OCI-LY1 (cell line): ENCODE measurements at regions not wholly inside any gene's neighbourhood (a gene's known extent, or its start where the extent isn't known, plus 50 kb on each side); places are given as distances from the start of the nearest gene placed in this dataset.

Experiments
- H2AFZ ChIP-seq: fragments of 200-600 bp; sonication (generic), shearing (Covaris generic); 2 replicates; pipeline ENCODE4 v1.6.0; 2014; ENCODE audit warnings: antibody characterized with exemption, mild to moderate bottlenecking, low read length
- H3F3A ChIP-seq: fragments of 200-600 bp; sonication (generic), shearing (Covaris generic); 2 replicates; pipeline ENCODE4 v1.6.0; 2014; ENCODE audit warnings: mild to moderate bottlenecking, antibody characterized with exemption, low read length, moderate library complexity; ENCODE audit not compliant: insufficient read depth
- H3K27ac ChIP-seq: fragments of 200-600 bp; sonication (generic); 2 replicates; pipeline ENCODE4 v1.5.1; 2014; ENCODE audit warnings: low read length, mixed run types, mild to moderate bottlenecking, low read depth; ENCODE audit not compliant: poor library complexity, severe bottlenecking
- H3K27me3 ChIP-seq: fragments of 200-600 bp; sonication (generic); 2 replicates; pipeline ENCODE4 v1.6.0; 2014; ENCODE audit warnings: antibody characterized with exemption, mild to moderate bottlenecking, low read length, moderate library complexity; ENCODE audit not compliant: insufficient read depth
- H3K36me3 ChIP-seq: fragments of 200-600 bp; sonication (generic); 2 replicates; pipeline ENCODE4 v1.6.1; 2014; ENCODE audit warnings: mild to moderate bottlenecking, antibody characterized with exemption, low read length, moderate library complexity, mixed read lengths; ENCODE audit not compliant: insufficient read depth
- H3K4me1 ChIP-seq: fragments of 200-600 bp; sonication (generic); 2 replicates; pipeline ENCODE4 v1.5.1; 2014; ENCODE audit warnings: mild to moderate bottlenecking, low read length, moderate library complexity; ENCODE audit not compliant: insufficient read depth, severe bottlenecking
- H3K4me2 ChIP-seq: fragments of 200-600 bp; sonication (generic), shearing (Covaris generic); 2 replicates; pipeline ENCODE4 v1.6.1; 2014; ENCODE audit warnings: low read length
- H3K4me3 ChIP-seq: fragments of 200-600 bp; sonication (generic); 2 replicates; pipeline ENCODE4 v1.5.1; 2014; ENCODE audit warnings: low read length, low read depth, mild to moderate bottlenecking, mixed read lengths; ENCODE audit not compliant: poor library complexity, severe bottlenecking
- H3K79me2 ChIP-seq: fragments of 200-600 bp; shearing (Covaris generic); 2 replicates; pipeline ENCODE4 v1.6.1; 2016; ENCODE audit warnings: mixed run types, low read length, mixed read lengths; ENCODE audit not compliant: insufficient read depth
- H3K9ac ChIP-seq: fragments of 200-600 bp; sonication (generic), shearing (Covaris generic); 2 replicates; pipeline ENCODE4 v1.6.1; 2014; ENCODE audit warnings: mild to moderate bottlenecking, low read length, mixed read lengths
- H3K9me2 ChIP-seq: fragments of 200-600 bp; sonication (generic), shearing (Covaris generic); 2 replicates; pipeline ENCODE4 v1.6.1; 2014; ENCODE audit warnings: low read depth, mild to moderate bottlenecking, low read length, mixed read lengths
- H3K9me3 ChIP-seq: fragments of 200-600 bp; shearing (Covaris generic); 2 replicates; pipeline ENCODE4 v1.6.1; 2014; ENCODE audit warnings: low read length, mixed read lengths
- H4K20me1 ChIP-seq: fragments of 200-600 bp; sonication (generic), shearing (Covaris generic); 2 replicates; pipeline ENCODE4 v1.6.0; 2016; ENCODE audit warnings: mild to moderate bottlenecking, low read length; ENCODE audit not compliant: insufficient read depth
- EZH2 ChIP-seq: fragments of 200-600 bp; sonication (generic), shearing (Covaris generic); IDR thresholded peaks from 2 replicates; pipeline ENCODE4 v1.8.0; 2017; ENCODE audit warnings: borderline replicate concordance, mixed run types, mild to moderate bottlenecking, antibody characterized with exemption, low read length, moderate library complexity, mixed read lengths
- TF ChIP-seq, protein P1 (sequence below): fragments of 200-600 bp; sonication (generic), shearing (Covaris generic); IDR thresholded peaks from 2 replicates; pipeline ENCODE4 v1.5.1; 2017; ENCODE audit warnings: mild to moderate bottlenecking, antibody characterized with exemption, low read length, moderate library complexity, mixed read lengths

DNA sequence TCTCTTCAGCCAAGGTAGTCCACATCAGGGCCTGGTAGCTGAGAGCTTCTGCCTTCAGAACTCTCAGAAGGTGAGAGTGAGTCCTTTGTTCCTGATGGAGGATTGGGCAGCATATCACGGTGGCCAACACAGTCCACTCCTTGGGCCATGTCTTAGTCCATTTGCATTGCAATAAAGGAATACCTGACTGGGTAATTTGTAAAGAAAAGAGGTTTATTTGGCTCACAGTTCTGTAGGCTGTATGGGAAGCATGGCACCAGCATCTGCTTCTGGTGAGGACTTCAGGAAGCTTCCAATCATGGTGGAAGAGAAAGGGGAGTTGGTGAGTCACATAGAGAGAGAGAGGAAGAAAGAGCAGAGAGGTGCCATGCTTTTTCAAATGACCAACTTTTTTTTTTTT is 98.8 kb downstream of the ADCYAP1 start:
- no peaks in the 10 kb centered on the region for H3K27me3 ChIP-seq
- no peaks in the 10 kb centered on the region for H3K4me1 ChIP-seq
- no peak overlapping the region for H3K4me3 ChIP-seq
- H4K20me1 ChIP-seq, result no peaks in the 10 kb centered on the region
- H3K4me2 ChIP-seq, result no peak overlapping the region
- H3K9ac ChIP-seq, result no peak overlapping the region
- H2AFZ ChIP-seq, result no peak overlapping the region
- TF ChIP-seq EZH2, result no peak
- TF ChIP-seq, protein P1, sequence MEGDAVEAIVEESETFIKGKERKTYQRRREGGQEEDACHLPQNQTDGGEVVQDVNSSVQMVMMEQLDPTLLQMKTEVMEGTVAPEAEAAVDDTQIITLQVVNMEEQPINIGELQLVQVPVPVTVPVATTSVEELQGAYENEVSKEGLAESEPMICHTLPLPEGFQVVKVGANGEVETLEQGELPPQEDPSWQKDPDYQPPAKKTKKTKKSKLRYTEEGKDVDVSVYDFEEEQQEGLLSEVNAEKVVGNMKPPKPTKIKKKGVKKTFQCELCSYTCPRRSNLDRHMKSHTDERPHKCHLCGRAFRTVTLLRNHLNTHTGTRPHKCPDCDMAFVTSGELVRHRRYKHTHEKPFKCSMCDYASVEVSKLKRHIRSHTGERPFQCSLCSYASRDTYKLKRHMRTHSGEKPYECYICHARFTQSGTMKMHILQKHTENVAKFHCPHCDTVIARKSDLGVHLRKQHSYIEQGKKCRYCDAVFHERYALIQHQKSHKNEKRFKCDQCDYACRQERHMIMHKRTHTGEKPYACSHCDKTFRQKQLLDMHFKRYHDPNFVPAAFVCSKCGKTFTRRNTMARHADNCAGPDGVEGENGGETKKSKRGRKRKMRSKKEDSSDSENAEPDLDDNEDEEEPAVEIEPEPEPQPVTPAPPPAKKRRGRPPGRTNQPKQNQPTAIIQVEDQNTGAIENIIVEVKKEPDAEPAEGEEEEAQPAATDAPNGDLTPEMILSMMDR, result no peak
- H3K36me3 ChIP-seq, result no peaks in the 10 kb centered on the region
- H3K79me2 ChIP-seq, result no peaks in the 10 kb centered on the region
- H3K9me2 ChIP-seq, result no peaks in the 10 kb centered on the region
- no peaks in the 10 kb centered on the region for H3F3A ChIP-seq
- no peak overlapping the region for H3K27ac ChIP-seq
- no peaks in the 10 kb centered on the region for H3K9me3 ChIP-seq

GRCh38 chr18:1006304-1006703 is 101.6 kb downstream of the ADCYAP1 start:
- H3K27me3 ChIP-seq, result no peaks in the 10 kb centered on the region
- no peaks in the 10 kb centered on the region for H4K20me1 ChIP-seq
- H3K9me2 ChIP-seq, result no peaks in the 10 kb centered on the region
- no peak overlapping the region for H3K27ac ChIP-seq
- H3K4me3 ChIP-seq, result no peak overlapping the region
- H3K9ac ChIP-seq, result no peak overlapping the region
- no peaks in the 10 kb centered on the region for H3K9me3 ChIP-seq
- no peaks in the 10 kb centered on the region for H3K4me1 ChIP-seq
- no peaks in the 10 kb centered on the region for H3K79me2 ChIP-seq
- no peaks in the 10 kb centered on the region for H3F3A ChIP-seq
- no peak for TF ChIP-seq EZH2
- TF ChIP-seq, protein P1, result no peak
- H3K4me2 ChIP-seq, result no peak overlapping the region
- no peak overlapping the region for H2AFZ ChIP-seq
- H3K36me3 ChIP-seq, result no peaks in the 10 kb centered on the region

DNA sequence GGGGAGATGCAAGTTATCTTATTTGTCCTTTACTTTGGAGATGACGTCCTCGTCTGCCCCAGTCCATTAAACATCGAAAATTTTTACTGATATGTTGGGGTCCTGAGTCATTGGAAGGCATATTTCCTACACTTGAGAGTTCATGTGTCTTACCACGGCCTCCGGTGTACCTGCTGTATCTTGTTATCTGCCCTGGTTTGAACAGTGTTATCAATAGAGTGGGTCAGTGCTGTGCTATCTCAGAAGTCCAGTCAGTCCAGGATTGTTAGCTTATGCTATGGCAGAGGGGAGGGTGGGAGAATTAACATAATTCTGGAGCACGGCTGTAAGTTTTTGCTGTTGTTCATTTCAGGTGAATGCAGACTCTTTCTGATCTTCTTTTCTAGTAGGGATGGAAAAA is 102.3 kb downstream of the ADCYAP1 start:
- no peaks in the 10 kb centered on the region for H3K4me1 ChIP-seq
- H4K20me1 ChIP-seq, result no peaks in the 10 kb centered on the region
- no peaks in the 10 kb centered on the region for H3K9me3 ChIP-seq
- H2AFZ ChIP-seq, result no peak overlapping the region
- H3F3A ChIP-seq, result no peaks in the 10 kb centered on the region
- no peak overlapping the region for H3K4me2 ChIP-seq
- H3K9ac ChIP-seq, result no peak overlapping the region
- no peaks in the 10 kb centered on the region for H3K9me2 ChIP-seq
- no peak overlapping the region for H3K27ac ChIP-seq
- H3K36me3 ChIP-seq, result no peaks in the 10 kb centered on the region
- H3K79me2 ChIP-seq, result no peaks in the 10 kb centered on the region
- TF ChIP-seq, protein P1, result no peak
- TF ChIP-seq EZH2, result no peak
- H3K27me3 ChIP-seq, result no peaks in the 10 kb centered on the region
- no peak overlapping the region for H3K4me3 ChIP-seq
